Astrocyte (in vitro differentiated cells and primary cell): ENCODE measurements at regions not wholly inside any gene's neighbourhood (a gene's known extent, or its start where the extent isn't known, plus 50 kb on each side); places are given as distances from the start of the nearest gene placed in this dataset.

ENCODE experiments used
- DNase-seq: peaks from one replicate; pipeline ENCODE4 v3.0.0-alpha.2; 2010; ENCODE audit warnings: low read depth
- FAIRE-seq: peaks from 2 replicates; lab custom pipeline; 2011; peaks lifted over from hg19 to GRCh38; lab: Jason Lieb, UNC
- H2AFZ ChIP-seq: 2 replicates; pipeline ENCODE4 v1.6.0; 2012; ENCODE audit warnings: low read depth, low read length, inconsistent platforms
- H3K27ac ChIP-seq: 2 replicates; pipeline ENCODE4 v1.5.1; 2011; ENCODE audit warnings: low read depth, low read length, inconsistent platforms
- H3K27me3 ChIP-seq: 2 replicates; pipeline ENCODE4 v1.6.0; 2011; ENCODE audit warnings: low read length, inconsistent platforms; ENCODE audit not compliant: insufficient read depth
- H3K36me3 ChIP-seq: 2 replicates; pipeline ENCODE4 v1.5.1; 2011; ENCODE audit warnings: low read length, inconsistent platforms; ENCODE audit not compliant: insufficient read depth
- H3K4me1 ChIP-seq: 2 replicates; pipeline ENCODE4 v1.5.1; 2011; ENCODE audit warnings: low read length, inconsistent platforms; ENCODE audit not compliant: insufficient read depth
- H3K4me2 ChIP-seq: 2 replicates; pipeline ENCODE4 v1.6.0; 2012; ENCODE audit warnings: low read length, inconsistent platforms
- H3K4me3 ChIP-seq: 2 replicates; pipeline ENCODE4 v1.5.1; 2011; ENCODE audit warnings: low read depth, mild to moderate bottlenecking, low read length, inconsistent platforms; ENCODE audit not compliant: insufficient read depth
- H3K79me2 ChIP-seq: 2 replicates; pipeline ENCODE4 v1.6.0; 2012; ENCODE audit warnings: mild to moderate bottlenecking, low read length, inconsistent platforms; ENCODE audit not compliant: insufficient read depth
- H3K9ac ChIP-seq: 2 replicates; pipeline ENCODE4 v1.6.0; 2012; ENCODE audit warnings: mild to moderate bottlenecking, low read length, inconsistent platforms
- H3K9me3 ChIP-seq: 2 replicates; pipeline ENCODE4 v1.5.1; 2012; ENCODE audit warnings: low read depth, mild to moderate bottlenecking, low read length, inconsistent platforms; ENCODE audit not compliant: insufficient read depth
- H4K20me1 ChIP-seq: 2 replicates; pipeline ENCODE4 v1.6.0; 2012; ENCODE audit warnings: low read length, inconsistent platforms; ENCODE audit not compliant: insufficient read depth
- H3K27ac Mint-ChIP-seq: one replicate; pipeline ENCODE4 v1.8.0; 2021; ENCODE audit warnings: mild to moderate bottlenecking, mixed read lengths; ENCODE audit not compliant: unreplicated experiment
- H3K27me3 Mint-ChIP-seq: one replicate; pipeline ENCODE4 v1.8.0; 2021; ENCODE audit warnings: low read depth, mixed read lengths; ENCODE audit not compliant: unreplicated experiment
- H3K36me3 Mint-ChIP-seq: one replicate; pipeline ENCODE4 v1.8.0; 2021; ENCODE audit warnings: low read depth, mixed read lengths; ENCODE audit not compliant: unreplicated experiment
- H3K4me1 Mint-ChIP-seq: one replicate; pipeline ENCODE4 v1.8.0; 2021; ENCODE audit warnings: low read depth, mixed read lengths; ENCODE audit not compliant: unreplicated experiment
- H3K4me3 Mint-ChIP-seq: one replicate; pipeline ENCODE4 v1.8.0; 2021; ENCODE audit warnings: mild to moderate bottlenecking, moderate library complexity, mixed read lengths; ENCODE audit not compliant: unreplicated experiment
- H3K9me3 Mint-ChIP-seq: one replicate; pipeline ENCODE4 v1.8.0; 2021; ENCODE audit warnings: mild to moderate bottlenecking, mixed read lengths; ENCODE audit not compliant: unreplicated experiment
- CTCF ChIP-seq: IDR thresholded peaks from 2 replicates; pipeline ENCODE4 v1.5.1; 2011; ENCODE audit warnings: low read depth, mild to moderate bottlenecking, inconsistent platforms, low read length, moderate library complexity; ENCODE audit not compliant: insufficient read depth
- EZH2 ChIP-seq: IDR thresholded peaks from 2 replicates; pipeline ENCODE4 v1.6.1; 2012; ENCODE audit warnings: mild to moderate bottlenecking, low read length, inconsistent platforms; ENCODE audit not compliant: insufficient read depth

- H3K36me3 ChIP-seq, result no peaks in the 10 kb centered on the region
- H3K4me1 ChIP-seq, result no peaks in the 10 kb centered on the region
- Mint-ChIP-seq H3K36me3 (no peaks in the 10 kb centered on the region), H3K9me3 (no peaks in the 10 kb centered on the region), H3K4me3 (no peak overlapping the region), H3K4me1 (no peaks in the 10 kb centered on the region), H3K27ac (no peak overlapping the region), H3K27me3 (no peaks in the 10 kb centered on the region)
- H4K20me1 ChIP-seq, result no peaks in the 10 kb centered on the region
- no peaks in the 10 kb centered on the region for H3K9me3 ChIP-seq
- DNase-seq (no peak), FAIRE-seq (no peak)
- H3K4me2 ChIP-seq, result no peak overlapping the region
- no peak overlapping the region for H3K4me3 ChIP-seq
- TF ChIP-seq CTCF (no peak), EZH2 (no peak)
- no peak overlapping the region for H3K9ac ChIP-seq
- H3K79me2 ChIP-seq, result no peaks in the 10 kb centered on the region
- no peak overlapping the region for H2AFZ ChIP-seq
- no peak overlapping the region for H3K27ac ChIP-seq
- no peaks in the 10 kb centered on the region for H3K27me3 ChIP-seq
These were observed 138.7 kb upstream of the CADM2 start for GRCh38 chr3:84820126-84820525.

- Mint-ChIP-seq H3K4me1 (no peaks in the 10 kb centered on the region), H3K27me3 (no peaks in the 10 kb centered on the region), H3K27ac (no peak overlapping the region), H3K36me3 (no peaks in the 10 kb centered on the region), H3K4me3 (no peak overlapping the region), H3K9me3 (no peaks in the 10 kb centered on the region)
- Histone ChIP-seq H3K79me2 (no peaks in the 10 kb centered on the region), H3K4me1 (no peaks in the 10 kb centered on the region), H3K27ac (no peak overlapping the region), H3K4me2 (no peak overlapping the region), H4K20me1 (no peaks in the 10 kb centered on the region), H3K36me3 (no peaks in the 10 kb centered on the region), H3K9me3 (no peaks in the 10 kb centered on the region), H3K4me3 (no peak overlapping the region), H3K27me3 (no peaks in the 10 kb centered on the region), H3K9ac (no peak overlapping the region), H2AFZ (no peak overlapping the region)
- TF ChIP-seq CTCF (no peak), EZH2 (no peak)
- DNase-seq (no peak), FAIRE-seq (no peak)
These were observed 137.9 kb upstream of the CADM2 start for GRCh38 chr3:84820906-84821305.

GRCh38 chr3:84825817-84826216 lies 133.0 kb upstream of the CADM2 start:
- no peaks in the 10 kb centered on the region for H3K4me1 ChIP-seq
- H3K9me3 ChIP-seq, result no peaks in the 10 kb centered on the region
- Mint-ChIP-seq H3K9me3 (no peaks in the 10 kb centered on the region), H3K4me1 (no peaks in the 10 kb centered on the region), H3K36me3 (no peaks in the 10 kb centered on the region), H3K27ac (no peak overlapping the region), H3K4me3 (no peak overlapping the region), H3K27me3 (no peaks in the 10 kb centered on the region)
- TF ChIP-seq EZH2 (no peak), CTCF (no peak)
- FAIRE-seq (no peak), DNase-seq (no peak)
- H3K36me3 ChIP-seq, result no peaks in the 10 kb centered on the region
- H4K20me1 ChIP-seq, result no peaks in the 10 kb centered on the region
- no peak overlapping the region for H3K4me2 ChIP-seq
- no peak overlapping the region for H3K27ac ChIP-seq
- no peaks in the 10 kb centered on the region for H3K27me3 ChIP-seq
- H3K9ac ChIP-seq, result no peak overlapping the region
- H3K4me3 ChIP-seq, result no peak overlapping the region
- H2AFZ ChIP-seq, result no peak overlapping the region
- no peaks in the 10 kb centered on the region for H3K79me2 ChIP-seq
